Duodenal mucosa (tissue), 2 donors: ENCODE measurements at regions not wholly inside any gene's neighbourhood (a gene's known extent, or its start where the extent isn't known, plus 50 kb on each side); places are given as distances from the start of the nearest gene placed in this dataset.
"Not testable (repeated sequence)": the region's sequence is repeated elsewhere in the genome, so short reads cannot be mapped to it uniquely, and the experiment has no call there.

Experiments used
- H3K27ac ChIP-seq: one replicate; pipeline ENCODE4 v1.7.0; 2013; ENCODE audit warnings: low read depth, low read length
- H3K27me3 ChIP-seq, 2 donors: one replicate each; pipeline ENCODE4 v1.7.0; 2013; ENCODE audit warnings: low read length in 2 of 2, control low read depth in 1 of 2; ENCODE audit not compliant: insufficient read depth in 2 of 2, control insufficient read depth in 1 of 2
- H3K36me3 ChIP-seq, 2 donors: one replicate each; pipeline ENCODE4 v1.7.0; 2013; ENCODE audit warnings: low read length in 2 of 2, control low read depth in 1 of 2; ENCODE audit not compliant: insufficient read depth in 2 of 2, control insufficient read depth in 1 of 2
- H3K4me1 ChIP-seq, 2 donors: one replicate each; pipeline ENCODE4 v1.7.0; 2013; ENCODE audit warnings: low read length in 2 of 2, control low read depth in 1 of 2; ENCODE audit not compliant: insufficient read depth in 2 of 2, control insufficient read depth in 1 of 2
- H3K4me3 ChIP-seq, 2 donors: one replicate each; pipeline ENCODE4 v1.7.0; 2013; ENCODE audit warnings: low read length in 2 of 2, low read depth in 1 of 2
- H3K9ac ChIP-seq, 2 donors: one replicate each; pipeline ENCODE4 v1.7.0; 2013; ENCODE audit warnings: low read length in 2 of 2, low read depth in 1 of 2
- H3K9me3 ChIP-seq, 2 donors: one replicate each; pipeline ENCODE4 v1.7.0; 2013; ENCODE audit warnings: low read length in 2 of 2, control low read depth in 1 of 2; ENCODE audit not compliant: control insufficient read depth in 1 of 2

DNA sequence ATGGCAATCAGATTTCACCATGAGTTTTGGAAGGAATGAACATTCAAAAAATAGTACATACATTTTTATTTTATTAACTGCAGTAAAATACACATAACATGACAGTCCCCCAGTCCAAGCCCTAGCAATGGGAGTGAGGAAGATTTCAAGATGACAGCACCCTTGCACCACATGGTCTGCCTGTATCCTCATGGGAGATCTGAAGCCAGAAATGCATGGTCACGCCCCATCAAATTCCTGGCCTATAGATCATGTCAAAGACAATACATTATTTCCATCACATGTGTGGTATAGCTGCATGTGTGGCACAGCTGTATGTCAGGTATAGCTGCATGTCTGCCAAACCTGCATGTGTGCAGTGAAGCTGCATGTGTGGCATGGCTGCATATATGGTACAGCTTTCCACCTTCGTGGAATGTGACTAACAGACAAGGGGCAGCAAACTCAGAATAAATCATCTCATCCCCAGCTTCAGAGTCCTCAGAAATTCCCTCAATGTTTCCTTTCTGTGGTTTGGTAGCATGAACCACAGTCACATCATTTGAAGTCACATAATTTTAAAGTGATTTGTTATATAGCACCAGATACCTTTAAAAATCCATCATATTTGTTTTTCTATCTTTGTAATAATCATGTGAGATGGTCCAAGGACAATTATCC, 518.2 kb upstream of the SOX11 start:
- H3K9me3 ChIP-seq = peaks cover 14 to 21% of the 10 kb centered on the region in 2 donors
- no peaks in the 10 kb centered on the region for H3K27me3 ChIP-seq
- H3K27ac ChIP-seq = no peak overlapping the region
- no peaks in the 10 kb centered on the region for H3K36me3 ChIP-seq
- H3K4me3 ChIP-seq = no peak overlapping the region
- H3K9ac ChIP-seq = no peak overlapping the region
- H3K4me1 ChIP-seq = no peaks in the 10 kb centered on the region

DNA sequence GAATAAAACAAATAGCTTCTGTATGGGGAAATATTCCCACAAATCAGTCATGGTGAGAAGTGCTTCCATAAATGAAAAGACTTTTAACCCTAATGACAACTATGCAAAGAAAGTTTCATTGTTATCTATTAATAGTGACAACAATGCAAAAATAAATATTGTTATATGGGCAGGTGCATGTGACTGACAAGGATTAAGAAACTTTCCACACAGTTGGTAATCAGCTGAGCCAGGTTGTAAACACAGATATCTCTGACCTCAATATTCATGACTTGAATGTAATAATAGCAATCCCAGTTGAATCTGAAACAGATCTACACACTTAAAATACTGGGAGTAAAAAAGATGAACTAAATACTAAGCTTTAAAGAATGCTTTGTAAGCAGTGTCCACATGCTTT, 517.0 kb upstream of the SOX11 start:
- Histone ChIP-seq H3K9ac (no peak overlapping the region), H3K4me3 (no peak overlapping the region), H3K4me1 (no peaks in the 10 kb centered on the region), H3K9me3 (peaks cover 20 to 21% of the 10 kb centered on the region in 2 donors), H3K27ac (no peak overlapping the region), H3K27me3 (no peaks in the 10 kb centered on the region), H3K36me3 (no peaks in the 10 kb centered on the region)

DNA sequence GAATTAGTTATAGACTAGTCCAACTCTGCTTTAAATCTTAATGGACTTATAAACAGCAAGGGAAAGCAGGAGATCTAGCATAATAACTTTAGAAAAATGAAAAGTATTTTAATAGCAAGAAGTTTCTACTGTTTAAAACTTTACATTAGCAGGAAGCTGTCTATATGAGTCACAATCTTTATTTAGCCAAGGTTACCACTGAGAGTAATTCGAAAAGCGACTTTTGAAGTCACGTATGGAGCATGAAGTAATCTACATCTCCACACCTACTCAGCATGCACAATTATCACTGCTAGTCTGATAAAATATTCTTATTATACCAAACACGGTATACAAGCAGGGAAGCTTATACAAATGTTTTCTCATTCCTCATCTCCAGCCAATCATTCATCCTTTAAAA, 515.4 kb upstream of the SOX11 start:
- H3K4me3 ChIP-seq = no peak overlapping the region
- no peaks in the 10 kb centered on the region for H3K36me3 ChIP-seq
- peaks cover 16 to 18% of the 10 kb centered on the region in 2 donors for H3K9me3 ChIP-seq
- no peaks in the 10 kb centered on the region for H3K4me1 ChIP-seq
- no peak overlapping the region for H3K9ac ChIP-seq
- H3K27ac ChIP-seq = no peak overlapping the region
- no peaks in the 10 kb centered on the region for H3K27me3 ChIP-seq

DNA sequence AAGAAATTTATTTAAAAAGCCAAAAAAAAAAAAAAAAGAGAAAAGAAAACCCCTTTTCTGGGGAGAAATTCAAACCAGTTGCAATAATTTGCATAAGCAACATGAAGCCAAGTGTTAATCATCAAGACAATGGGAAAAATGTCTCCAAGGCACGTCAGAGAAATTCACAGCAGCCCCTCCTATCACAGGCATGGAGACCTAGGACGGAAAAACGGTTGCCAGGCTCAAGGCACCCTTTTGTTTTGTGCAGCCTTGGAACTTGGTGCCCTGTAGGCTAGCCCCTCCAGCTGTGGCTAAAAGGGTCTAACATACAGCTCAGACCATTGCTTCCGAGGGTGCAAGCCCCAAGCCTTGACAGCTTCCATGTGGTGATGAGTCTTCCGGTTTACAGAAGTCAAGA, 509.2 kb upstream of the SOX11 start:
- Histone ChIP-seq H3K9ac (no peak overlapping the region), H3K4me3 (no peak overlapping the region), H3K27ac (no peak overlapping the region), H3K9me3 (peaks cover 9 to 14% of the 10 kb centered on the region in 2 donors), H3K36me3 (no peaks in the 10 kb centered on the region), H3K27me3 (no peaks in the 10 kb centered on the region), H3K4me1 (no peaks in the 10 kb centered on the region)

DNA sequence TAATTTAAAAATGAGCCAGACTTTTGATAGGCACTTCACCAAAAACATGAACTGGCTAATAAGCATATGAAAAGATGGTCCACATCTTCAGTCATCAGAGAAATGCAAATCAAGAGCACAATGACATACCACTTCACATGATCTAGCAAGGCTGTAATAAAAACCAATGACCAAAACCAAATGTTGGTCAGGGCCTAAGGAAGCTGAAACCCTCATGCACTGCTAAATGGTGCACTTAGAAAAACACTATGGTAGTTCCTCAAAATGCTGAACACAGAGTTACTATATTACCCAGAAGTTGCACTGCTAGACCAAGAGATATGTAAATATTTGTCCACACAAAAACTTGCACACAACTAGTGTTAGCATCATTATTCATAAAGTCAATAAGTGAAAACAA, 504.9 kb upstream of the SOX11 start:
- H3K9ac ChIP-seq = no peak overlapping the region
- no peaks in the 10 kb centered on the region for H3K27me3 ChIP-seq
- H3K9me3 ChIP-seq = peaks cover 8 to 13% of the 10 kb centered on the region in 2 donors
- no peak overlapping the region for H3K4me3 ChIP-seq
- no peaks in the 10 kb centered on the region for H3K36me3 ChIP-seq
- no peaks in the 10 kb centered on the region for H3K4me1 ChIP-seq
- H3K27ac ChIP-seq = no peak overlapping the region

DNA sequence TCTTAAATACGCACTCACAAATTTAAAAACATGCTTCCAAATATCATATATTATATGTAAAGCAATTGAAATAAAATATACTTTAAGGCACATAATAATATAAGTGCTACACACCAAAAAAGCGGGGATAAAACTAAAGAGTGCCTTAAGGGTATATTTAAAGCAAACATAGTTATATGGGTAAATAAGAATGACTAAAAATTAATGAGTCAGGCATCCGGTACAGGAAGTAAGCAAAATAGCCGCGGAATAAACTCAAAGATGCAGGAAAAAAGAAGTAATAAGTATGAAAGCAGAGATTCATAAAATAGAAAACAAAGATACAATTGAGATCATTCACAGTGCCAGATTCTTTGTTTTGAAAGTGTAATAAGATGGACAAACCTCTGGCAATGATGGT, 503.5 kb upstream of the SOX11 start:
- no peak overlapping the region for H3K4me3 ChIP-seq
- H3K27me3 ChIP-seq = no peaks in the 10 kb centered on the region
- no peaks in the 10 kb centered on the region for H3K36me3 ChIP-seq
- H3K9me3 ChIP-seq = peaks cover 6 to 10% of the 10 kb centered on the region in 2 donors
- H3K4me1 ChIP-seq = no peaks in the 10 kb centered on the region
- H3K27ac ChIP-seq = no peak overlapping the region
- H3K9ac ChIP-seq = no peak overlapping the region

DNA sequence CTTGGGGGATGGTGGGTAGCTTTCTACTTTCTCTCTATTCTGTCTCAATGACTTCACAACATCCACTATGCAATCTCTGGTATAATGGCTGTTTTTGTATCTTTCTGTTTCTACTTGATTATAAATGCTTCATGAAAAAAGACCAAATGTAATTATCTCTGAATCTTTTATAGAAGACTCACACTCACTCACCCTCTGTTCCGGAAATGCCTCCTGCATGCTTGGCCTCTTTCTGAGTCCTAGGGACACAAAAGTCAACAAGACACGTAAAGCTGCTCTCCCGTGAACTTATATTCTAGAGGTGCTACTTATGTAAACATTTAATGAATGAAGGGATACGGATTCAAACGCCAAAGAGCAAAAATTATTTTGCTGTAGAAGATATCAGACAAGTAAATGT, 502.2 kb upstream of the SOX11 start:
- peaks cover 6 to 14% of the 10 kb centered on the region in 2 donors for H3K9me3 ChIP-seq
- H3K4me3 ChIP-seq = no peak overlapping the region
- H3K36me3 ChIP-seq = no peaks in the 10 kb centered on the region

DNA sequence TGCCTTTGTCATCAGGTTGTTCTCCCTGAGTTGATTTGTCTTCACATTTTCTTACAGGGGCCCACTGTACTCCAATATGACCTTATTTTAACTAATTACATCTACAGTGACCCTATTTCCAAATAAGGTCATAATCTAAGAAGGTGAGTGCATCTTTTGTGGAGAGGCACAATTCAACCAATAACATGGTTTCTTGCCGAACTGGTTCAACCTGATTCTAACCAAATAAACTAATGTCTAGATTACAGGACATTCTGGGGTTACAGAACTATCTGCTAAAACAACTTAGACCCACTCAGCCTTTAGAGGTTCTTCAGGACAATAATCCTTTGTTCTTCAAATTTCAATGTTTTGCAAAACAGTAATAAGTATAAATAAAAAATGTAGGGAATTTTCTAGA, 496.5 kb upstream of the SOX11 start:
- no peaks in the 10 kb centered on the region for H3K36me3 ChIP-seq
- peaks cover 8 to 16% of the 10 kb centered on the region in 2 donors for H3K9me3 ChIP-seq
- H3K27ac ChIP-seq = no peak overlapping the region
- no peak overlapping the region for H3K4me3 ChIP-seq
- no peaks in the 10 kb centered on the region for H3K27me3 ChIP-seq
- H3K4me1 ChIP-seq = no peaks in the 10 kb centered on the region
- no peak overlapping the region for H3K9ac ChIP-seq

More for the DNA sequence above, 502.2 kb upstream of the SOX11 start:
- Histone ChIP-seq H3K4me1 (no peaks in the 10 kb centered on the region), H3K27me3 (no peaks in the 10 kb centered on the region), H3K27ac (no peak overlapping the region), H3K9ac (no peak overlapping the region)

DNA sequence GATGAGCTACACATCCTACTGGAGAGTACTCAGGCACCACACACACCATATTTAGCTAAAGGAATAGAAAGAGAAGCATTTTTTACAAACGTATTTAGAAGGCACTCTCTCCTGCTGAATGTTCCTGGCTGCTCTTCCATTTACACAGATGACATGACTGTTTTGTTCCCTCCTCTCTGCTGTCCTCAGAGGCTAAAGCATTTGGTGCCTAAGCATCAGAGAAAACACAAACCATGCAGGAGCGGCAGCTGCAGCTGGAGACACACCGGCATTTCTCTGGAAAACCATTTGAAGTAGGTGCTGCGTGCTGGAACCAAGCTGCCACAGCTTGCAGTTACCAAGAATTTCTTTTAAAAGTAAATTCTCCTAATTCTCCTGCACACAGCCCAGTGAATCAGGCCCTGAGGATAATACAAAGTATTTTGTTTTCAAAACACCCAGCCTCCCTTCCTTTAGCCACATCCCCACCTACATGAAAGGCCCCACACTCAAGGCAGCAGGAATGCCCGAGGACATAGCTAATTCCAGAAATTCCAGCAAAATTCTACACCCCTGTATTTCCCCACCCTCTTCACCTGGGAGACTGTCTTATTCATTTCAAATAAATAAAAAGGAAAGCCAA, 488.9 kb upstream of the SOX11 start:
- Histone ChIP-seq H3K9me3 (peaks cover 7 to 9% of the 10 kb centered on the region in 2 donors), H3K36me3 (no peaks in the 10 kb centered on the region), H3K27ac (no peak overlapping the region), H3K9ac (no peak overlapping the region), H3K27me3 (no peaks in the 10 kb centered on the region), H3K4me1 (no peaks in the 10 kb centered on the region), H3K4me3 (no peak overlapping the region)

DNA sequence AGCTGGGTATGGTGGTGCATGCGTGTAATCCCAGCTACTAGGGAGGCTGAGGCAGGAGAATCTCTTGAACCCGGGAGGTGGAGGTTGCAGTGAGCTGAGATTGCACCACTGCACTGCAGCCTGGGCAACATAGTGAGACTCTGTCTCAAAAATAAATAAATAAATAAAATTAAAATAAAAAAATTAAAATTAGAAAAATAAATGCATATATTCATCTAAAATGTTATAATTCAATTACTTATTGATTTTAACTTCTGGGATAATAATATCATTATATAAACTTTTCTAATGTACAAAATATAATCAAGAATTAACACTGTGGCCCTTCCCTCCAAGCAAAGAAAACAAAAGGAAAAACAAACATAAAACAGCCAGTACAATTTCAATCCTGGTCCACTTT, 485.4 kb upstream of the SOX11 start:
- H3K27me3 ChIP-seq = not testable (repeated sequence)
- H3K9me3 ChIP-seq = peaks cover 4 to 14% of the 10 kb centered on the region in 2 donors

More for the DNA sequence above, 485.4 kb upstream of the SOX11 start:
- H3K36me3 ChIP-seq, H3K4me3 ChIP-seq, H3K27ac ChIP-seq, H3K4me1 ChIP-seq, H3K9ac ChIP-seq: not testable (repeated sequence)
